Keratinocyte (primary cell): ENCODE measurements at regions not wholly inside any gene's neighbourhood (a gene's known extent, or its start where the extent isn't known, plus 50 kb on each side); places are given as distances from the start of the nearest gene placed in this dataset.

Source experiments
- DNase-seq: peaks from one replicate; pipeline ENCODE4 v3.0.0-alpha.2; 2011; ENCODE audit warnings: low read depth, missing footprints, low spot score
- FAIRE-seq: peaks from 2 replicates; lab custom pipeline; 2011; peaks lifted over from hg19 to GRCh38; lab: Jason Lieb, UNC
- H2AFZ ChIP-seq: 2 replicates; pipeline ENCODE4 v1.6.0; 2012; ENCODE audit warnings: low read length, control low read depth, inconsistent platforms; ENCODE audit not compliant: control insufficient read depth
- H3K27ac ChIP-seq: 2 replicates; pipeline ENCODE4 v1.5.1; 2011; ENCODE audit warnings: low read length; ENCODE audit not compliant: control insufficient read depth, insufficient read depth
- H3K27me3 ChIP-seq: 3 replicates; pipeline ENCODE4 v1.6.0; 2011; ENCODE audit warnings: low read length; ENCODE audit not compliant: control insufficient read depth, insufficient read depth; ENCODE audit errors: extremely low read depth
- H3K36me3 ChIP-seq, 2 experiments: 2 replicates in 1 of 2; 3 replicates in 1 of 2; pipeline ENCODE4 v1.5.1; 2011; ENCODE audit warnings: low read length in 2 of 2, mild to moderate bottlenecking in 1 of 2; ENCODE audit not compliant: control insufficient read depth in 2 of 2, insufficient read depth in 2 of 2; ENCODE audit errors: extremely low read depth in 1 of 2
- H3K4me1 ChIP-seq: 3 replicates; pipeline ENCODE4 v1.5.1; 2011; ENCODE audit warnings: low read length; ENCODE audit not compliant: control insufficient read depth, insufficient read depth; ENCODE audit errors: extremely low read depth
- H3K4me2 ChIP-seq: 3 replicates; pipeline ENCODE4 v1.6.0; 2011; ENCODE audit warnings: low read depth, low read length; ENCODE audit not compliant: control insufficient read depth, insufficient read depth; ENCODE audit errors: extremely low read depth
- H3K4me3 ChIP-seq, 3 experiments: fragments of 200-600 bp in 1 of 3; sonication (generic) in 1 of 3; 2 replicates in 2 of 3; 3 replicates in 1 of 3; pipeline ENCODE4 v1.5.1; 2011 to 2016; ENCODE audit warnings: low read length in 3 of 3, mild to moderate bottlenecking in 3 of 3, control low read depth in 2 of 3, inconsistent platforms in 1 of 3, low read depth in 1 of 3, mixed read lengths in 1 of 3, mixed run types in 1 of 3, moderate library complexity in 1 of 3; ENCODE audit not compliant: control insufficient read depth in 2 of 3, insufficient read depth in 2 of 3; ENCODE audit errors: extremely low read depth in 1 of 3
- H3K79me2 ChIP-seq: 2 replicates; pipeline ENCODE4 v1.6.0; 2012; ENCODE audit warnings: low read length; ENCODE audit not compliant: control insufficient read depth, insufficient read depth
- H3K9ac ChIP-seq: 3 replicates; pipeline ENCODE4 v1.6.0; 2011; ENCODE audit warnings: low read length; ENCODE audit not compliant: control insufficient read depth, insufficient read depth; ENCODE audit errors: extremely low read depth
- H3K9me1 ChIP-seq: 3 replicates; pipeline ENCODE4 v1.6.0; 2011; ENCODE audit warnings: low read length; ENCODE audit not compliant: control insufficient read depth, insufficient read depth; ENCODE audit errors: extremely low read depth
- H3K9me3 ChIP-seq: 2 replicates; pipeline ENCODE4 v1.5.1; 2012; ENCODE audit warnings: low read depth, low read length; ENCODE audit not compliant: control insufficient read depth
- H4K20me1 ChIP-seq: 3 replicates; pipeline ENCODE4 v1.6.0; 2011; ENCODE audit warnings: low read length; ENCODE audit not compliant: control insufficient read depth, insufficient read depth; ENCODE audit errors: extremely low read depth
- CTCF ChIP-seq, 3 experiments: IDR thresholded peaks in 1 of 3; conservative IDR thresholded peaks in 1 of 3; optimal IDR thresholded peaks in 1 of 3; 2 replicates in 2 of 3; 3 replicates in 1 of 3; pipeline versions ENCODE3 to v1.5.1; 2011; ENCODE audit warnings: low read length in 3 of 3, mild to moderate bottlenecking in 3 of 3, moderate library complexity in 2 of 3, control low read depth in 1 of 3, inconsistent platforms in 1 of 3; ENCODE audit not compliant: insufficient read depth in 2 of 3; ENCODE audit errors: extremely low read depth in 1 of 3
- EZH2 ChIP-seq: IDR thresholded peaks from one replicate; pipeline ENCODE4 v1.6.1; 2012; ENCODE audit warnings: inconsistent platforms, mild to moderate bottlenecking, low read length, moderate library complexity
- dilution Hi-C: fragments of 300-500 bp; cut with MboI; formaldehyde crosslinking; loops from one replicate; pipeline ENCODE4 v1.7.0; 2020; ENCODE audit warnings: low sequenced_read_pairs; ENCODE audit not compliant: extremely low pct_ligation_motif_present

GRCh38 chr6:95686895-95687294 lies 109.6 kb downstream of the MANEA start:
- Histone ChIP-seq H3K36me3 (no peaks in the 10 kb centered on the region), H3K9me3 (no peaks in the 10 kb centered on the region), H3K27ac (no peak overlapping the region), H3K4me1 (no peaks in the 10 kb centered on the region), H3K4me2 (no peak overlapping the region), H3K79me2 (no peaks in the 10 kb centered on the region), H3K4me3 (no peak overlapping the region), H2AFZ (no peak overlapping the region), H4K20me1 (no peaks in the 10 kb centered on the region), H3K9me1 (no peaks in the 10 kb centered on the region), H3K27me3 (no peaks in the 10 kb centered on the region), H3K9ac (no peak overlapping the region)
- TF ChIP-seq EZH2 (no peak), CTCF (optimal IDR thresholded peaks at IDR 0.05 in 1 of 3, IDR thresholded peaks at IDR 0.05 in 1 of 3, conservative IDR thresholded peaks at IDR 0.05 in 1 of 3; ENCODE audit: extremely low read depth in 1 of 3, insufficient read depth in 2 of 3, low read length in 3 of 3) (no peak)
- DNase-seq (no peak), FAIRE-seq (no peak)
- dilution Hi-C loops, result no loop called here

- Histone ChIP-seq H3K4me3 (no peak overlapping the region), H3K36me3 (no peaks in the 10 kb centered on the region), H3K4me1 (no peaks in the 10 kb centered on the region), H3K9me1 (no peaks in the 10 kb centered on the region), H3K4me2 (no peak overlapping the region), H2AFZ (no peak overlapping the region), H3K9ac (no peak overlapping the region), H3K79me2 (no peaks in the 10 kb centered on the region), H4K20me1 (no peaks in the 10 kb centered on the region), H3K27me3 (no peaks in the 10 kb centered on the region), H3K9me3 (no peaks in the 10 kb centered on the region), H3K27ac (no peak overlapping the region)
- FAIRE-seq, result no peak
- TF ChIP-seq CTCF (optimal IDR thresholded peaks at IDR 0.05 in 1 of 3, IDR thresholded peaks at IDR 0.05 in 1 of 3, conservative IDR thresholded peaks at IDR 0.05 in 1 of 3; ENCODE audit: extremely low read depth in 1 of 3, insufficient read depth in 2 of 3, low read length in 3 of 3), result no peak
- no peak for TF ChIP-seq EZH2
- DNase-seq, result no peak
- dilution Hi-C loops, result no loop called here
Observed at GRCh38 chr6:95687839-95688238, 110.5 kb downstream of the MANEA start.
